ENCODE measurements at regions not wholly inside any gene's neighbourhood (a gene's known extent, or its start where the extent isn't known, plus 50 kb on each side); places are given as distances from the start of the nearest gene placed in this dataset.

DNA sequence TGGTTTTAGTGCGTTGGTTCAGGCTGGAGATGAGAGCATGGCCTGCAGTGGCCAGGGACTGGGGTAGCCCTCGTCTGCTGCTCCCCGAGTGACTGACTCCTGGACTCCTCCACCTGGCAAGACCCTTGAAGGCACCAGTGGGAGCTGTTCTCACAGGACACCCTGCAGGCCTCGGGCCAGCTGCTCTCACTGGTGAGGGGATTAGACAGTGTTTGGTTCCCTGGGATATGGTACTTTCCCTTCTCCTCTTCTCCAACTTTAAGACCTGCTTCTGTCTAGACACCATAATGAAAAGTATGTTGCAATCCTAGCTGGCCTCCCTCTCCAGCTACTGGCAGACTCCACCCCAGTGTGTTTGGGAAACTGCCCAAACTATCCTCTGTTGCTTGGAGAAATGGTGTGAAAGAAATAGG is 168.8 kb upstream of the CADM1 start:
- TF ChIP-seq, protein P1, sequence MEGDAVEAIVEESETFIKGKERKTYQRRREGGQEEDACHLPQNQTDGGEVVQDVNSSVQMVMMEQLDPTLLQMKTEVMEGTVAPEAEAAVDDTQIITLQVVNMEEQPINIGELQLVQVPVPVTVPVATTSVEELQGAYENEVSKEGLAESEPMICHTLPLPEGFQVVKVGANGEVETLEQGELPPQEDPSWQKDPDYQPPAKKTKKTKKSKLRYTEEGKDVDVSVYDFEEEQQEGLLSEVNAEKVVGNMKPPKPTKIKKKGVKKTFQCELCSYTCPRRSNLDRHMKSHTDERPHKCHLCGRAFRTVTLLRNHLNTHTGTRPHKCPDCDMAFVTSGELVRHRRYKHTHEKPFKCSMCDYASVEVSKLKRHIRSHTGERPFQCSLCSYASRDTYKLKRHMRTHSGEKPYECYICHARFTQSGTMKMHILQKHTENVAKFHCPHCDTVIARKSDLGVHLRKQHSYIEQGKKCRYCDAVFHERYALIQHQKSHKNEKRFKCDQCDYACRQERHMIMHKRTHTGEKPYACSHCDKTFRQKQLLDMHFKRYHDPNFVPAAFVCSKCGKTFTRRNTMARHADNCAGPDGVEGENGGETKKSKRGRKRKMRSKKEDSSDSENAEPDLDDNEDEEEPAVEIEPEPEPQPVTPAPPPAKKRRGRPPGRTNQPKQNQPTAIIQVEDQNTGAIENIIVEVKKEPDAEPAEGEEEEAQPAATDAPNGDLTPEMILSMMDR (IDR thresholded peaks at IDR 0.05) = no peak
- TF ChIP-seq POLR2A (IDR thresholded peaks at IDR 0.05) = no peak
